DND-41 (cell line): ENCODE measurements at regions not wholly inside any gene's neighbourhood (a gene's known extent, or its start where the extent isn't known, plus 50 kb on each side); places are given as distances from the start of the nearest gene placed in this dataset.

Experiments
- ATAC-seq: fragments of 200-7000 bp; cut with Tn5 transposase; 3 replicates; pipeline ENCODE4 v1.9.1; 2021; ENCODE audit warnings: low read depth; ENCODE audit not compliant: insufficient read depth
- DNase-seq: peaks from one replicate; pipeline ENCODE4 v3.0.0-alpha.2; 2020
- H2AFZ ChIP-seq: 2 replicates; pipeline ENCODE4 v1.6.0; 2012; ENCODE audit warnings: low read depth, low read length
- H3K27ac ChIP-seq: 2 replicates; pipeline ENCODE4 v1.5.1; 2012; ENCODE audit warnings: low read length, inconsistent platforms
- H3K27me3 ChIP-seq: fragments of 200-600 bp; sonication (generic); 2 replicates; pipeline ENCODE4 v1.6.0; 2012; ENCODE audit warnings: low read length, mild to moderate bottlenecking, inconsistent platforms; ENCODE audit not compliant: insufficient read depth, poor library complexity
- H3K36me3 ChIP-seq: 2 replicates; pipeline ENCODE4 v1.5.1; 2012; ENCODE audit warnings: low read length, inconsistent platforms; ENCODE audit not compliant: insufficient read depth
- H3K4me1 ChIP-seq: 2 replicates; pipeline ENCODE4 v1.5.1; 2012; ENCODE audit warnings: mild to moderate bottlenecking, low read length; ENCODE audit not compliant: insufficient read depth
- H3K4me2 ChIP-seq: 2 replicates; pipeline ENCODE4 v1.6.0; 2012; ENCODE audit warnings: mild to moderate bottlenecking, moderate library complexity, low read length, inconsistent platforms; ENCODE audit not compliant: insufficient read depth
- H3K4me3 ChIP-seq, 2 experiments: fragments of 200-600 bp in 1 of 2; shearing (Covaris generic) in 1 of 2; 2 replicates each; pipeline ENCODE4 v1.5.1; 2012 to 2016; ENCODE audit warnings: inconsistent platforms in 2 of 2, low read length in 2 of 2, mild to moderate bottlenecking in 2 of 2, low read depth in 1 of 2, moderate library complexity in 1 of 2
- H3K79me2 ChIP-seq: 2 replicates; pipeline ENCODE4 v1.6.0; 2012; ENCODE audit warnings: low read length, inconsistent platforms; ENCODE audit not compliant: insufficient read depth
- H3K9ac ChIP-seq: 2 replicates; pipeline ENCODE4 v1.6.0; 2012; ENCODE audit warnings: low read depth, mild to moderate bottlenecking, inconsistent platforms, low read length, moderate library complexity
- H3K9me3 ChIP-seq: 2 replicates; pipeline ENCODE4 v1.5.1; 2012; ENCODE audit warnings: low read length, moderate library complexity, mild to moderate bottlenecking, inconsistent platforms; ENCODE audit not compliant: insufficient read depth, severe bottlenecking
- H4K20me1 ChIP-seq: 2 replicates; pipeline ENCODE4 v1.6.0; 2012; ENCODE audit warnings: low read length; ENCODE audit not compliant: insufficient read depth
- EZH2 ChIP-seq: IDR thresholded peaks from 3 replicates; pipeline ENCODE4 v1.6.1; 2012; ENCODE audit warnings: borderline replicate concordance, low read depth, mild to moderate bottlenecking, moderate library complexity, low read length, inconsistent platforms; ENCODE audit not compliant: severe bottlenecking
- TF ChIP-seq, protein P1 (sequence below): IDR thresholded peaks from 2 replicates; pipeline ENCODE4 v1.5.1; 2012; ENCODE audit warnings: borderline replicate concordance, low read length, moderate library complexity, mild to moderate bottlenecking; ENCODE audit not compliant: poor library complexity, severe bottlenecking; ENCODE audit errors: extremely low read depth

GRCh38 chr12:92509156-92509738, 193.5 kb upstream of the PLEKHG7 start:
- H3K4me1 ChIP-seq = peaks cover 29% of the 10 kb centered on the region
- TF ChIP-seq, protein P1, sequence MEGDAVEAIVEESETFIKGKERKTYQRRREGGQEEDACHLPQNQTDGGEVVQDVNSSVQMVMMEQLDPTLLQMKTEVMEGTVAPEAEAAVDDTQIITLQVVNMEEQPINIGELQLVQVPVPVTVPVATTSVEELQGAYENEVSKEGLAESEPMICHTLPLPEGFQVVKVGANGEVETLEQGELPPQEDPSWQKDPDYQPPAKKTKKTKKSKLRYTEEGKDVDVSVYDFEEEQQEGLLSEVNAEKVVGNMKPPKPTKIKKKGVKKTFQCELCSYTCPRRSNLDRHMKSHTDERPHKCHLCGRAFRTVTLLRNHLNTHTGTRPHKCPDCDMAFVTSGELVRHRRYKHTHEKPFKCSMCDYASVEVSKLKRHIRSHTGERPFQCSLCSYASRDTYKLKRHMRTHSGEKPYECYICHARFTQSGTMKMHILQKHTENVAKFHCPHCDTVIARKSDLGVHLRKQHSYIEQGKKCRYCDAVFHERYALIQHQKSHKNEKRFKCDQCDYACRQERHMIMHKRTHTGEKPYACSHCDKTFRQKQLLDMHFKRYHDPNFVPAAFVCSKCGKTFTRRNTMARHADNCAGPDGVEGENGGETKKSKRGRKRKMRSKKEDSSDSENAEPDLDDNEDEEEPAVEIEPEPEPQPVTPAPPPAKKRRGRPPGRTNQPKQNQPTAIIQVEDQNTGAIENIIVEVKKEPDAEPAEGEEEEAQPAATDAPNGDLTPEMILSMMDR = no peak
- no peak for TF ChIP-seq EZH2
- no peaks in the 10 kb centered on the region for H3K9me3 ChIP-seq
- no peak overlapping the region for H3K4me2 ChIP-seq
- DNase-seq (no peak), ATAC-seq (no peak)
- H3K79me2 ChIP-seq = no peaks in the 10 kb centered on the region
- no peaks in the 10 kb centered on the region for H3K27me3 ChIP-seq
- H4K20me1 ChIP-seq = no peaks in the 10 kb centered on the region
- H2AFZ ChIP-seq = no peak overlapping the region
- no peaks in the 10 kb centered on the region for H3K36me3 ChIP-seq
- no peak overlapping the region for H3K4me3 ChIP-seq
- H3K9ac ChIP-seq = no peak overlapping the region
- H3K27ac ChIP-seq = no peak overlapping the region

DNA sequence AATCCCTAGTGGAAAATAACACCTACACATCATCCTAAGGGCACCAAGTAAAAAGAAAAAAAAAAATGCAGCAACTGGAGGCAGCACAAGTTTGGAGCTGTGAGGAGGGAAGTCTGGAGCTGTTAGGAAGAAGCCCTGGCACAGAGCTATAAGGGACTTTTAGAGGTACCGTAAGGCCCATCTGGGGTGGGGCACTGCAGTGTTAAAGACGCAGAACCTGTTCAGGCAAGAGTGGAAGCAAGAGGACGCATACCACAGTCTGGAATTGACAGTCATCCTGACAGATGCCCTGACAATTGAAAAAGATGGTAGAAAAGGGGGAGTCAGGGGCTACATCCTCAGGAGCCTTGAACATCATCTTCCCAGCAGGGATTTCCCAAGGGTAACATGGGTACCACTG, 195.9 kb upstream of the PLEKHG7 start:
- H3K4me1 ChIP-seq = peaks cover 31% of the 10 kb centered on the region
- 0 out of 2 replicates have a peak overlapping the region, but pooled peaks have one; percentile 2 for H2AFZ ChIP-seq
- DNase-seq = no peak

GRCh38 chr12:92506460-92506859, 196.3 kb upstream of the PLEKHG7 start:
- ATAC-seq (no peak), DNase-seq (no peak)
- H3K4me1 ChIP-seq = peaks cover 31% of the 10 kb centered on the region
- no peaks in the 10 kb centered on the region for H3K27me3 ChIP-seq
- peak overlapping the region; percentile 98 for H3K27ac ChIP-seq
- H4K20me1 ChIP-seq = no peaks in the 10 kb centered on the region
- no peaks in the 10 kb centered on the region for H3K36me3 ChIP-seq
- H3K4me2 ChIP-seq = 0 out of 2 replicates have a peak overlapping the region, but pooled peaks have one; percentile 58
- no peaks in the 10 kb centered on the region for H3K9me3 ChIP-seq
- H3K9ac ChIP-seq = no peak overlapping the region
- H3K4me3 ChIP-seq = no peak overlapping the region
- TF ChIP-seq EZH2 = no peak
- TF ChIP-seq, protein P1 = peak; percentile 9
- H2AFZ ChIP-seq = peak overlapping the region; percentile 93
- H3K79me2 ChIP-seq = no peaks in the 10 kb centered on the region

More for the DNA sequence above, 195.9 kb upstream of the PLEKHG7 start:
- Histone ChIP-seq H3K27me3 (no peaks in the 10 kb centered on the region), H3K4me3 (no peak overlapping the region), H3K79me2 (no peaks in the 10 kb centered on the region), H3K9ac (no peak overlapping the region), H3K4me2 (no peak overlapping the region), H3K9me3 (no peaks in the 10 kb centered on the region), H4K20me1 (no peaks in the 10 kb centered on the region), H3K27ac (0 out of 2 replicates have a peak overlapping the region, but pooled peaks have one; percentile 98), H3K36me3 (no peaks in the 10 kb centered on the region)
- TF ChIP-seq, protein P1 = no peak
- no peak for TF ChIP-seq EZH2
- no peak for ATAC-seq
